GM11168 (cell line): ENCODE measurements at regions not wholly inside any gene's neighbourhood (a gene's known extent, or its start where the extent isn't known, plus 50 kb on each side); places are given as distances from the start of the nearest gene placed in this dataset.

Experiments
- in situ Hi-C: fragments of 300-500 bp; cut with MboI; formaldehyde crosslinking; loops from one replicate; pipeline ENCODE4 v1.12.0; 2022; ENCODE audit warnings: low sequenced_read_pairs; ENCODE audit not compliant: unreplicated experiment

- in situ Hi-C loops, result no loop called here
These were observed 570.6 kb downstream of the EFNA5 start for GRCh38 chr5:107100121-107100520.

DNA sequence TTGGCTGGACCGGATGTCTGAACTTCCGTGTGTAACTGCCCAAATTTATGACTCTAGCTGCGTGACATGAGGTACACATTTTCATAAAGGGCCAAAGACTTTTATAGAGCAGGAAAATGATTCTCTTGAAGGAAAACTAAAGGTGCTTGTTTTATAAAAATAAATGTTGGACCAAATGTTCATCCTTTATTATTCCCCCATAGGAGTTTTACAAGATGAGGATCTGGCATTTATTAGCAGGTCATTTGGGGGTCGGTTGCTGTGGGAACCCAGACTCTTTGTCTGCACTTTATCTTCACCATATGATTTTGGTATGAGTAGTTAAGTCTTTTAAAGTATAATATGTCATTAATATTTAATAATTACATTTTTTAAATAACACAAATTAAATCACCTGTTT, 571.2 kb downstream of the EFNA5 start:
- in situ Hi-C loops, result no loop called here

DNA sequence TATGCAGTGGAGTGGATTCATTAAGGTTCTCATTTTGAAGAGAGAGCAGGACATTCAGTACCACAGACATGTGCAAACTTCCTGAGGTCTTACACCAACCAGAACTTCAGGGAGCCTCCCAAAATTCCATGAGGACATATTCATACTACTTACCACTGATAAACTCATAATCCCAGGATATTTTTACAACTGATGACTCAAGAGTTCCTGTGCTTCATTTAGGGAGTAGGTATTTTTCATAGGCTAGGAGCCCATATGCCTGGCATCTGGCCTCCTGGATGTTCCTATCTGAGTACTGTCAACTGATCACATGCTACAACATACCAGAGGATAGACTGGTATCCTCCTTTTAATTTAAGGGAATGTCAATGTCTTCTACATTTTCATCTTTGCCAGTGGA, 578.0 kb downstream of the EFNA5 start:
- in situ Hi-C loops, result no loop called here

DNA sequence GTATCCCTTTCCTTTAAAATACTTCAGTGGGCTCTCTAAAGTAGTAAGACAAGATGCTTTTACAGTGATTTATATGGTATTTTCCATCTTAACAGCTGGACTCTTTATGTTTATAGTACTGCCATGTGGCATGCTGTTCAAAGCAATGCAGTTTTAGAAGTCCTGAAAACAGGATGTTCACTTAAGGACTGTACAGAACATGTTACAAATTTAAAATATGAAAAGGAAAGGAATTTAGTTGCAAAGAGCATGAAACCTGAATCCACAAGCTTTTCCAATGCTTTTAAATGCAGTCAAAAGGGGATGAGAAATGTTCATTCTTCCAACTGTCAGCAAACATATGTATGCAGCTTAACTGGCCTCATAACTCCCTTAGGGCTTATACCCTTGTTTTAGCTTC, 580.2 kb downstream of the EFNA5 start:
- in situ Hi-C loops, result no loop called here

DNA sequence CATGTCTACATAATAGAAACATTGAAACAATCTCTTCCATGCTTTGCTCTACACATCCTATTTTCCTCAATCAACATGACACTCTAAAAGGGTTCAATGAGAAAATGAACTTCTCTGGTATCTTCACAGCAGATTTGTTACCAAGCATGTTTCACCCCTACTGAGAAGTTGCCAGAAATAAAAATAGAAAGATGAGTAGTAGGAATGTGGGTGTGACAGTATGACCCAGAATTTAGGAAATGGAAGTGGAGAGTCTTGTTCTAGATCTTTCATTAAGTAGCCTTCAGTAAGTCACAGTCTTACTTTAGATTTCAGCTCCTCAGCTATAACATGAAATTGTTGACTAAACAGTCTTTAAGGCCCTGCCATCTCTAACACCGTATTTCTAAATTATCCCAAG, 581.8 kb downstream of the EFNA5 start:
- in situ Hi-C loops, result no loop called here

DNA sequence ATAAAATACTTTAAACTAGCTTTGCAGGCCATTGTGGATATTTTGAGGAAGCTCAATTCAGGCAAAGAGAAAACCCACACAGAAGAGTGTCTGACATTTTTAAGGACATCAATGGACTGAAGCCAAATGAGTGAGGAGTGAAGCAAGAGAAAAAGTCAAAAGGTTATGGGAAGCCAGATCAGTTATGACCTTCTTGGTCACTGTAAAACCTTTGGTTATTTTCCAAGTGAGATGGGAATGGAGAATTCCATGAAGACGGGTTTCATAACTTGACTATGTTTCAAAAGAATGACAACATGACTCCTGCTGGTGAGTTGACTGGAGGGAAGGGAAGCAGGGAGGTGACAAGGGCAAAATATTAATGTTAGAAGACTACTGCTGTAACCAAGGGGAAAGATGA, 585.2 kb downstream of the EFNA5 start:
- in situ Hi-C loops, result no loop called here

DNA sequence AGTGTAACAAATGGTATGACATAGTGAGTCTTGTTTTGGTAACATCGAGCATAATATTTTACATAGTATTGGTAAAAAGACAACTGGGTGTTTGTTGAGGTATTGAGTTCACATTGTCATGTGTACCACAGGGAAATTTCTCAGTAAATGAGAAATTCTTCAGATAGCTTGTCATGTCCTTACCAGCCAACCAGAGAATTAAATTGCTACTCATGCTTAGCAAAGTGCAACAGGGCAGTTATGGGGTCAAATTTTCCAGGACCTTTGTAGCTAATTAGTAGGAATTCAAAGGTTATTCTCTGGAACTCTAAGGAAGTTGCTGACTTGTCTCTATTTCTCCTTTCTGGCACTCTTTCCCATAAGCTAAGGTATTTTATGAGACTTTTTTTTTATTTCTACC, 595.7 kb downstream of the EFNA5 start:
- in situ Hi-C loops, result no loop called here

- in situ Hi-C loops, result no loop called here
These were observed 597.8 kb downstream of the EFNA5 start for GRCh38 chr5:107072967-107073366.

- in situ Hi-C loops, result no loop called here
These were observed 598.3 kb downstream of the EFNA5 start for GRCh38 chr5:107072440-107072839.

DNA sequence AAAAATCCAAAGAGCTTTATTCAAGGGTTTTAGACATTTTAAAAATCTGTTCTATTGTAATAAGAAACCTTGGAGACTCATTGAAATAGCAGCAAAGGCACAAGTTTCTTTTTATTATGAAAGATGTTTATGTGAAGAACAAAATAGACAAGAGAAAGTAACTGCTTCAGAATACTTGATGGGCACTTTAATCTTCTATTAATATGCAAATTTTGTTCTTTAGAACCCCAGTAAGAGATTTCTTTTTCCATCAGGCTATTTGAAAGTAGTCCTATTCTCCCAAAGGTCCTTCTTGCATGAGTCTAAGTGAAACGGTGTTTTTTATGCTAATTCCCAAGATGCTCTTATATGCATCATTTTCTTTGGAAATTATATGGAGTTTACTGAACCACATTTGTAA, 602.0 kb downstream of the EFNA5 start:
- in situ Hi-C loops, result no loop called here

DNA sequence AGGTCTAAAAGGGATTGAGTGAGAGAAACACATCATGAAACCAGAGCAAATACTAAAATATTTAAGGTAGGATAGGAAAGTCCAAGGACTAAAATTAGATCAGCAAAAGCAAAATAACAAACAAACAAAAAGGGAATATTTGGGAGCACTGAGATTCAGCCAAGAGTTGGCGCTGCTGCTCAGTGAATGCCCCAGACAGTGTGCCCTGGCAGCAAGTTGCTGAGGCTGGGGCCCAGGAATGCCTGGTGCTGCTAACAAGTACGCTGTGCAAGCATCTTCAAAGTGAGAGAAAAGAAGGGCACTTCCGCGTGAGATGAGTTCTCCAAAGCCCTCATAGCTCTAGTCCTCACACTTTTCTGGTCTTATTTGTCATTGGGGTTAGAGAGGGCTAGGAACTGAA, 603.3 kb downstream of the EFNA5 start:
- in situ Hi-C loops, result no loop called here

DNA sequence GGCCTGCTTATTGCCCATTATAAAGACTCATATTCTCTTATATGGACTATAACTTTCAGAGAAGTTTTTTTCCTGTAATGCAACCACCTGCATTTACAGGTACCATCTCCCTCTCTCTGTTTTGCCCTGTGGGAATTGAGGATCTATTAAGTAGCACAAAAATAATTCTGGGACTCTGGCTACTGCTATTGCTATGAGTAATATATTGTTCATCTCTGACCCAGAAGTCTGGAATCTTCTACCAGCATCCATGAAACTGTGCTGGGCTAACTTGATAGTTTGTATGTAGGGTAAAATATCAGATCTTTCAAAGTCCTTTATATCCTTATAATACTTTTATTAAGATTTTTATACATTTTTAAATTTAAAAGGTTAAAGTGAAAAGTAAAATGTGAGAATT, 607.2 kb downstream of the EFNA5 start:
- in situ Hi-C loops, result no loop called here

GRCh38 chr5:107058803-107059202, 611.9 kb downstream of the EFNA5 start:
- in situ Hi-C loops, result no loop called here

DNA sequence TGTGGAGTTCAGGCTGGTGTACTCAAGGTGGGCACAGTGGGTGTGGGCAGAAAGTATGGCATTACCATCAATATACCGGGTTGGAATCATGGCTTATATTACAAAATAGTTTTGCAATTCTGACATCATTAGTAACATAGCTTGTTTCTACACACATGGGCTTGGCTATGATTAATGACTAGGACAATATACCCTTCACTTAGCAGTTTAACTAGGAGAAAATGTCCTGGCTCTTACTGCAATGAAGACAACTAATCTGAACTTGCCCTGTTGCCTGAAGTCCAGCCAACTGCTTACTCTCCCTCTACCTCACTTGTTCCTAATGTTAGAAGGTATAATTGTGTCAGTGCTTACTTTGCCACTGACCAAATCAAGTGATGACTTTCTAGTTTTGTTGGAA, 612.5 kb downstream of the EFNA5 start:
- in situ Hi-C loops, result no loop called here

DNA sequence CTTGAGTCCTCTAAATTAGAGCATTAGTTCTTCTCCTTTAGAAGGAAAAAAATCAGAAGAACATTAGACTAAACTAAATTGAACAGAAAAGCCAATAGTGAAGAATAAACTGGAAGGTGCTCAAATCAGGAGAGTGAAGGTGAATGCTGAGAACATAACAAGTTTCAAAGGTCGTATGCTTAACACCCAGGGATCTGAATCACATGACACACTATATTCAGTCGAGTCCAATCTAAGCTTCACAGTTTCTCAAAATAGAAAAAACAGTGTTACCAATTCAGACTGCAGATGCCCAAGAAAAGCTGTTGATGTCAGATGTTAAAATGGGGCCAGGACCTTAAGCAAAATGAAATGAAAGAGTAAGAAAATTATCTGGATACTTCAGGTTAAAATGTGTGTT, 614.5 kb downstream of the EFNA5 start:
- in situ Hi-C loops, result no loop called here

DNA sequence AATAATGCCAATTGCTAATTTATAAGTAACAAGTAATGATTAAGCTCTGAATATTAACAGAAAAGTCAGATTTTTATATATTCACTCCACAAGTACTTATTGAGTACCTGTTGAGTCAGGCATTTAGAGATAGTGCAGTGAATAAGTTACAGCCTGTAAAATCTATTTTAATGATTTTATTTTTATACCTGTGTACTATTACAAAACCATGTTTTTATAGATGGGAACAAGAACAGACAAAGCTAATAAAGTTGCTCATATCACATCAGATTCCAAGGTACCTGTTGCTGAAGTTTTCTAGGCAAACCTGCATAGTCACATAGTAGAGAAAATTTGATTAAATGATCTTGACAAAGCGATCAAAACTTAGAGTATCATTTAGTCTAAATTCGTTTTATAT, 623.7 kb downstream of the EFNA5 start:
- in situ Hi-C loops, result no loop called here

- in situ Hi-C loops, result no loop called here
These were observed 627.1 kb downstream of the EFNA5 start for GRCh38 chr5:107043665-107044064.

DNA sequence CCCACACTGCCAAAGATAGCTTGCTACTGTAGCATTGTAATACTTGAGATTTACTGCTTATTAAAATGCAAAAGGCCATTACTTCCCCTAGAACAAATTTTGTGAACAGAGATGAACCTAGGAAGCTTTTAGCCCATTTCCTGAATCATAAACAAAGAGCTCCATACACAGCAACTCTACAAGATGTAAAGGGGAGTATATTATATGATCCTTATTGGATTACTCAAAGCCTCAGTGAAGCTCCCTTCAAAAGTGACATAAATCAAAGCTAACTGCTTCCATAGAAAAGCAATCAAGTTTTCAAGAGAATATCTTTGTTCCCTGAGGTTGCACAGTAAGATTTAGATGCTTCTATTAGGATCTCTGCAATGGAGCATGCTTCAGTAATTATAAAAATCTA, 629.8 kb downstream of the EFNA5 start:
- in situ Hi-C loops, result no loop called here

DNA sequence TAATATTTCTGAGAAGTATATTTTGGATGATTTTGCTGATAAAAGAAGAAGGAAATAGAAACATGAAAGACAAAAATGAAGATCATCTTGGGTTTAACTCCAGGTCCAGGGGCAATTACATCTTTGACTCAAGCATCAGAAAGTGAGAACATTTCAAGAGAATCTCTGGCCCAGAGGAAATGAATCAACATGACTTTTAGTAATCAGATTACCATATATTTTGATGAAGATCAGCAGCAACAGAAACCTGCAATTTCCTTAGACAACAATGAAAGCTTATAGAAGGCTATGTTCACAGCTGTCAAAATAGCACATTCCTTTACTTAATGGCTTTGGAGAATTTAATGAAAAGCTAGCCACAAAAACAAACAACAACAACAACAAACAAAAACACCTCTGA, 638.1 kb downstream of the EFNA5 start:
- in situ Hi-C loops, result no loop called here

DNA sequence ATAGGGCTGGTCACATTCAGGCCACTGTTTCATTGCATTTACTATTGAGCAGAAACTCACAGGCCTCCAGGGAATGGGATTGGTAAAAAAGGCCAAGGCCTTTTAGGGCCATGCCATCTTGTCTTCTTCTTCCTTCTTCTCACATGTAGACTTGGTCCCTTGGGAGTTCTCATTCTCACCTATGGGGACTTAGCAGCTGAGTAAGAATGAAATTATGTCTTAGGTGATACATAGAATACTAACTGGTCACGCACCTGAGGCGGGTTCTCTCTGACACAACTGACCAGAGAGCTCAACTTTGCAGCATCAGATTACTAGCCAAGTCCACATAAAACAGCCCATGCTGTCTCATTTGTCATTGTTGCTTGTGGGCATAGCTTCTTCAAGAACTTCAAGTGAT, 641.8 kb downstream of the EFNA5 start:
- in situ Hi-C loops, result no loop called here

- in situ Hi-C loops, result no loop called here
These were observed 644.8 kb downstream of the EFNA5 start for GRCh38 chr5:107025712-107026497.

GRCh38 chr5:107023732-107024131, 647.0 kb downstream of the EFNA5 start:
- in situ Hi-C loops, result no loop called here

GRCh38 chr5:107021575-107021974, 649.2 kb downstream of the EFNA5 start:
- in situ Hi-C loops, result no loop called here
